Panc1 (cell line): ENCODE measurements at regions not wholly inside any gene's neighbourhood (a gene's known extent, or its start where the extent isn't known, plus 50 kb on each side); places are given as distances from the start of the nearest gene placed in this dataset.

Source experiments
- CTCF ChIP-seq: fragments of 450-650 bp; IDR thresholded peaks from 2 replicates; pipeline ENCODE4 v1.5.1; 2017; ENCODE audit warnings: mild to moderate bottlenecking
- POLR2AphosphoS5 ChIP-seq: IDR thresholded peaks from 2 replicates; pipeline ENCODE4 v1.6.1; 2012; ENCODE audit warnings: mild to moderate bottlenecking, low read depth, low read length, moderate library complexity
- SIN3A ChIP-seq: IDR thresholded peaks from 2 replicates; pipeline ENCODE4 v1.6.1; 2012; ENCODE audit warnings: low read depth, mild to moderate bottlenecking, low read length, moderate library complexity, borderline replicate concordance; ENCODE audit not compliant: insufficient read depth
- TCF7L2 ChIP-seq: IDR thresholded peaks from 2 replicates; pipeline ENCODE4 v1.6.1; 2011; ENCODE audit warnings: mild to moderate bottlenecking, low read depth, low read length, inconsistent platforms

GRCh38 chrX:39000802-39001201 is 199.5 kb downstream of the MID1IP1 start:
- TF ChIP-seq POLR2AphosphoS5 = no peak
- TF ChIP-seq CTCF = no peak
- TF ChIP-seq TCF7L2 = no peak
- no peak for TF ChIP-seq SIN3A
